ENCODE measurements at regions not wholly inside any gene's neighbourhood (a gene's known extent, or its start where the extent isn't known, plus 50 kb on each side); places are given as distances from the start of the nearest gene placed in this dataset.
"Not testable (repeated sequence)": the region's sequence is repeated elsewhere in the genome, so short reads cannot be mapped to it uniquely, and the experiment has no call there.

DNA sequence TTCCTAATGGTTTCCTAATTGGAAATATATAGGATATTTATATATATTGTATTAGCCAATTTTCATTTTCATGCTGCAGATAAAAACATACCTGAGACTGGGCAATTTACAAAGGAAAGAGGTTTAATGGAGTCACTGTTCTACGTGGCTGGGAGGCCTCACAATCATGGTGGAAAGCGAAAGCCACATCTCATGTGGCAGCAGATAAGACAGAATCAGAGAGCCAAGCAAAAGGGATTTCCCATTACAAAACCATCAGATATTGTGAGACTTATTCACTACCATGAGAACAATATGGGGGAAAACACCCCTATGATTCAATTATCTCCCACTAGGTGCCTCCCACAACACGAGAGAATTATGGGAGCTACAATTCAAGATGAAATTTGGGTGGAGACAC, 242.5 kb upstream of the NETO1 start:
- no peak for DNase-seq (ENCODE audit: low read depth in 2 of 2)

DNA sequence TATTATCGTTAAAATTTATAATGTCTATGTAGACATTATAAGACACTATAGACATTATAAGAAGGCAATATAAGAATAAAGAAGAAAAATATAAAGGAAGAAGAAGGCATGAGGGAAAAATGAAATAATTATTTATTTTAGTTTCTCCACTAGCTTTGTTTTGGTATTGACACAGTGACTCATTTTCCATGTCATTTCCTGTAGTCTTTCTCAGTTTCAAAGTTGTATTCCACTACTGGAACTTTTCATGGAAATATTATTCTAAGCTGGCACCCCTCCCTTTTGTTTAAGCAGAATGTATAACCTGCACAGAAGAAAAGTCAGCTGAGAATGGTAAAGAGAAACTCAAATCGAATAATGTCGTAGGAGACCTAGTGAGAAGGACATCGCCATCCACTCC, 234.2 kb upstream of the NETO1 start:
- DNase-seq (ENCODE audit: low read depth in 2 of 2) = no peak

GRCh38 chr18:73101491-73101890, 233.7 kb upstream of the NETO1 start:
- not testable (repeated sequence) for DNase-seq (ENCODE audit: low read depth in 2 of 2)

DNA sequence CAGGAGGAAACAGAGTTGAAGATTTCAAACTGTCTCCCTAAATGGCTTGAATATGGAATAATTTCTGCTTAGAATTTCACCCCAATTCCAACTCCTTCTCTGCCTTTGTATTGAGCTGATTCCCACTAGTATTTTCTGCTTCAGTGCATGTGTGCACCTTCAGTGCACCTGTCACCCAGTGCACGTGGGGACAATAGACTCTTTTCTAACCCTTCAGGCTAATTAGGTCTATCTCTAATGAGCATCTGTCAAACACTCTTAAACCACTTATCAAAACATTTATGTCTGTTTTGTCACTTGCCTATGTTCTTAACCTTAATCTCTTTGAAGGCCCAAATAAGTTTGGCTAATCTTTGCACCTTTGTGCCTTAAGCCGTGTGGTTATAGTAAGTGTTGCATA, 232.0 kb upstream of the NETO1 start:
- no peak for DNase-seq (ENCODE audit: low read depth in 2 of 2)

- no peak for DNase-seq (ENCODE audit: low read depth in 2 of 2)
Observed at GRCh38 chr18:73093687-73094250, 226.0 kb upstream of the NETO1 start.

DNA sequence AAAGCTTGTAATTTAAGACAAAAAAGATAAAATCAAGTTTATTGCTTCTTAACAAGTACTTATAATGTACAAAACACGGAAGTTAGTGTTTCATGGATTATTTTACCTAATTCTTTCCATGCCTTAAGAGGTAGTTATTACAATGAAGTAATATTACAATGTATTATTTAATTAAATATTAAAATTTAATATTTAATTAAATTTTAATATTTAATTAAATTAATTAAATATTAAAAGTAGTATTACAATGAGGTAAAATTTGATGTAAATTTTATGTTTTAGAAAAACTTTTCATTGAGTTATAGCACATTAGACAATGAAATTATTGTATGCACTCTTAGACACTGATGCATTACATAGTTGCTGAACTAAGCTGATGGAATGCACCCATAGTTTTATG, 220.7 kb upstream of the NETO1 start:
- no peak for DNase-seq (ENCODE audit: low read depth in 2 of 2)

DNA sequence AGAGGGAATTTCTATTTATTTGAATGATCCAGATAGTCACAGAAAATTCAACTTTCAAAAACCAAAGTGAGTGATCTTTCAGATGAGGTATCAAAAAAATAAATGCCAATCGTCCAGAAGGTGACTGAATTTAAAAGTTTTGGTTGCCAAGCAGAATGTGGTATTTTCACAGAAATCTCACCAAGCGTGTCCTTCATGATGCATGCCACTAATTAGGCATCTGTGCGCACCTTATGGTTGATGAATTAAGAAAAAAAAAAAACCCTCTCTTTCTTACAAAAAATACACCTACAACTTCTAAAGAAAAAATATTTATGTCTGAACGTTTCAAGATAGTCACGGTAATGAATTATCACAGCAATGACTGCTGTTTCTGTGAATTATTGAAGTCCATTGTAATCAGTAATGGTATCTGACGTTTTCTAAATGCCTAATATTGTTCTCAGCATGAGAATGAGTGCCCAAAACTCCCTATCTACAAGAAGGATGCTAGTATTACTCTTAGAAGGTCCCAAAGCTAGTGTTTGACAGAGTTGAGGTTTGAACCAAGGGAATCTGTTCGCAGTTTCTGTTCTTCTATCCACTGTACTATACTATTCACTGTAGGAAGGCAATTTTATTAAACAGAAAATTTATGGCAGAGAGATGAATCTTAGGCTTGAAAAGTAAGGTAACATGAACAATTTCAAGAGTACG, 219.6 kb upstream of the NETO1 start:
- DNase-seq (ENCODE audit: low read depth in 2 of 2) = no peak

- no peak for DNase-seq (ENCODE audit: low read depth in 2 of 2)
Observed at GRCh38 chr18:73079920-73080319, 212.1 kb upstream of the NETO1 start.

DNA sequence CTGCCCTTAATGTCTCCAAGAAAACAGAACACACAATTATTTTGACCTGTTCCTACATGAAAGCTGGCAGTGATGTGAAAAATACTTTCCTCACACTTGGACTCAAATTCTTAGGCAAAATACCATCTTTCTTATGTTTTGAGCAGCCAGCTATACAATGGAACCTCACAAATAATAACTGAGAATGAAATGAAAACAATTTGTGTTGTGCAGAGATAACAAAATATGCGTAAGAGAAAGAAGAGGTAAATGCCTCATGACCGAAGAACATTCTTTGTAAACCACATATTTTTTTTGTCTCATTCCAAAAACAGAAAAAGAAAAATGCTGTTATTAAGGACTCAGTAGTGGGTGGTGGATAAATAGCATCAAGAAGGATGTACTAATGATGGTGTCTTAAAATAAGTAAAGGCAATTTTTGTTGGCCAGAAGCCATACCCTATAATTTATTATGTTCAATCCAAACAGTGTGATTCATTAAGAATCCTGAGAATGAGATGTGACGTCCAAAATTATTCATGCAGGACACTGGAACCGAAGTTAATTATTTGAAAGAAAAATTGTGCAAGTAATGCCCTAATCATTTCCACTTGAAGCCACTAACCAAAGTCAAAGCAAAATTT, 193.0 kb upstream of the NETO1 start:
- no peak for DNase-seq (ENCODE audit: low read depth in 2 of 2)

DNA sequence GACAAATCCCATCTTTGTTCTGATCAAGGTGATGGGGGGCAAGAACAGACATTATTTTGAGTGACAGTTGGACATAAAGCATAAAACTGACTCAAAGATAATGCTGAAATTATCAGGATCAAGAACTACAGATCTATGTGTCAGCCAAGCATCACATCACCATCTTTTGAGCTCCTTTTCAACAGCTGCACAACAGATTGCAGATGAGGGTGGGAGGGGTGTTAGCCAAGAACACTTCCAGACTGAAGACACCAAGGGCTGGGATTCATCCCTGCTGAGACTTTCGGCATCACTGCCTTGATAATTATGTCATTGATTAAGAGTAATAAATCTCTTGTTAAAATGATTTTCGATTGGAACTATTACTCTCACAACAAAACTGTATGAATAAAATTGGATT, 191.5 kb upstream of the NETO1 start:
- no peak for DNase-seq (ENCODE audit: low read depth in 2 of 2)

GRCh38 chr18:73047688-73048087, 179.9 kb upstream of the NETO1 start:
- no peak for DNase-seq (ENCODE audit: low read depth in 2 of 2)

DNA sequence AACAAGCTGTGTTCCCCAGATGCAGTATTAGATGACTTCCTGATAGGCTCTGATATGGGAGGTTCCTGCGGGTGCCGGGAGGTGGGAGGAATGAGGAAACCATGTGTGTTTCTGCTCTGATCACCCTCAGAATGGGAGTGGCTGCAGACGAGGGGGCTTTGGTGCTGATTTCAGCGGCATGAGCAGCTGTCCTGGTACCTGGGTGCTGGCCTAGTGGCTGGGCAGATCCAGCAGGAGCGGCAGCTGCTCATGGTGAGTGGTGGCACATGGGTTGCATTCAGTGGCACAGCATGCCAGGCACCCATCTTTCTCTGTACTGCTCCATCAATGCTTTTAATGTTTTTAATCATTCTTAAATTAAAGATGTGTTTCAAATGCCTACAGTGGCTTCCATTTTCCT, 177.2 kb upstream of the NETO1 start:
- DNase-seq (ENCODE audit: low read depth in 2 of 2) = no peak

DNA sequence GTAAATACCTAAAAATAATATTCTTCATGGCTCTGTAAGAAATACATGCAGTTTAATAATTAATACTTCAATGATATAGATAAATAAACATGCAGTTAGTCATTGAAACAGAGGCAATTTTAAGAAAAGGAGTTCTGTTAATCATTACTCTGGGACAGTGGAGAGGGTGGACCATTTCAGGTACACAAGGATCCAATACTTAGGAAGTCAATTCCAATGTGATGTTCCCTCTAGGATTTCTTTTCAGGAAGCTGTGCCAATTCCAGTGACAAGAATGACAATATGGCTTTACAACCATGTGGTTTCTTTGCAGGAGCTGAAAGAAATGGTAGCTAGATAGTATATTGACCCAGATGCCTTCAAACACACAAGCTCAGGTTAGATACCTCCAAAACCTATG, 175.8 kb upstream of the NETO1 start:
- DNase-seq (ENCODE audit: low read depth in 2 of 2) = no peak

GRCh38 chr18:73043211-73043610, 175.4 kb upstream of the NETO1 start:
- no peak for DNase-seq (ENCODE audit: low read depth in 2 of 2)

GRCh38 chr18:73040247-73040646, 172.5 kb upstream of the NETO1 start:
- DNase-seq (ENCODE audit: low read depth in 2 of 2) = no peak

DNA sequence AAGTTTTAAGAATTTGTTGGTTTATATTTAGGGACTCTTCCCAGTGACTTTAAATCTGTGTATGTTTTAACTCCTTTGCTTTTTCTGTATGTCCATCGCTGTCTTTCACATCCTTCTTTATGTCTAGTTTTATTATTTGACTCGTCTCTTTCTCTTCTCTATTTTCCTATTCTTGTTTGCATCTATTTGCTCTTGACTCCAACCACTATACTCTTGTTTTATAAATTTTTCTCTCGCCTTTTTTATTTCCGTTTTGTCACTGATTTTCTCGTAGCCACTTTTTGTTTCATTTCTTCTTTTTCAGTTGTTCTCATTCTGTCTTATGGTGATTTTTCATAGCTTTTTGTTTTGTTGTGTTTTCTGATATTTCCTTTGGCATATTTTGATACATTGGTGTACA, 170.5 kb upstream of the NETO1 start:
- no peak for DNase-seq (ENCODE audit: low read depth in 2 of 2)

DNA sequence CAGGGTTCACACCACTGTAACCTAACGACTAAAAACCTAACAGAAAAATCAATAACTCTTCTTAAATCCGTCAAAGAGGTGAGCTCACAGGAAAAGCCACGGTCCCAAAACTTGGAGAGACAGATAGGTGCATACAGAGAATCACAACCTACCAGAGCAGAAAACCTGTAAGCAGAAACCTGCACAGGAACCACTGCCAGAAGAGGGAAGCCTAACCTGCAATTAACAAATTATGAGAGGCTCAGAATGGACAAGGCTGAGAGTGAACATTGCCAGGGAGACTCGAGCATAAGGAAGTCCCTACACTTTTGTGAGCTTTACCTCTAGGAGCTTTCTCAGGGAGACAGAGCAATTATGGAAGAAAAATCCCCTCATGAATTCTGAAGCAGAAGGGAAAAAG, 156.2 kb upstream of the NETO1 start:
- DNase-seq (ENCODE audit: low read depth in 2 of 2) = no peak

DNA sequence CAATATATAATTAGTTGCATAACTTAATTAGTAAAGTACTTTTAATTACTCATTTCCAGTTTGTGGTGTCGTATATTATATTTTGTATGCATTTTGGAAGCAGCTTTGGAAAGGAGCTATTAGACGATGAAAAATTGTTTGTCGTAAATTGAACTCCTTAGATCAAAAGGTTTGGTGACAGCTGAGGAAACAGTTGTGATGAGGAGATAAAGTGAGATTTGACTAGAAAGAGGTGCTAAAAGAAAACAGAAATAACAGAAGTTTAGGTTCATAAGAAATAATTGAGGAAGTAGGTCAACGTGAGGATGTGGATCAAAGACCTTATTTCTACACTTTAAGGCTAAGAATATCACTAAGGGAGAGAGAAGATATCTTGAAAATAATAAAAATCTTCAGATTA, 141.9 kb upstream of the NETO1 start:
- no peak for DNase-seq (ENCODE audit: low read depth in 2 of 2)

- DNase-seq (ENCODE audit: low read depth in 2 of 2) = no peak
Observed at GRCh38 chr18:73007915-73008308, 140.1 kb upstream of the NETO1 start.

GRCh38 chr18:73007195-73007914, 139.6 kb upstream of the NETO1 start:
- no peak for DNase-seq (ENCODE audit: low read depth in 2 of 2)

- DNase-seq (ENCODE audit: low read depth in 2 of 2) = no peak
Observed at GRCh38 chr18:73006331-73006730, 138.5 kb upstream of the NETO1 start.

GRCh38 chr18:73004260-73004659, 136.5 kb upstream of the NETO1 start:
- DNase-seq (ENCODE audit: low read depth in 2 of 2) = no peak
